HUDEP-2 (cell line): ENCODE measurements at regions not wholly inside any gene's neighbourhood (a gene's known extent, or its start where the extent isn't known, plus 50 kb on each side); places are given as distances from the start of the nearest gene placed in this dataset.

ENCODE experiments used
- DNase-seq, 76 experiments: peaks; one replicate each; lab custom pipeline; 2025; ENCODE audit not compliant: unreplicated experiment in 76 of 76; lab: John Stamatoyannopoulos, UW

DNA sequence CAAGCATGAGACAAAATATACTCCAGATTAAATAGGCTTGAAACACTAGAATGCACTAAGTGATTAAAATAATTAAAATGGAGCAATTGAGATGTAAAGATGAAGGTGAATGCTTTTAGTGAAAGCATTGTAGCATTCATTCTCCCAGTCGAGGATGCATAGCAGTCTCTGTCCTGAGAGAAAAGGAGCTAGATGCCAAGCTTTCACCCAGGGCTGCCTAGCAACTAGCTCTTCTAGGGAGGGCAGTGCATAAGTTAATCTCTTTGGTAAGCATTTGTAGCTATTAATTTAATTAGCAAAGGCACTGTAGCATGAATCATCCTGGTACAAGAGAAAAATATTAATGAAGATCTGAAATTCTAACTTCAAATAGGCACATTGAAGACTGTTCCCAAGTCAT is 1014.8 kb downstream of the C4orf33 start:
- no peak for DNase-seq

- no peak for DNase-seq
These were observed 1028.1 kb downstream of the C4orf33 start for GRCh38 chr4:130124066-130124465.

GRCh38 chr4:130125467-130125866 is 1029.5 kb downstream of the C4orf33 start:
- no peak for DNase-seq

DNA sequence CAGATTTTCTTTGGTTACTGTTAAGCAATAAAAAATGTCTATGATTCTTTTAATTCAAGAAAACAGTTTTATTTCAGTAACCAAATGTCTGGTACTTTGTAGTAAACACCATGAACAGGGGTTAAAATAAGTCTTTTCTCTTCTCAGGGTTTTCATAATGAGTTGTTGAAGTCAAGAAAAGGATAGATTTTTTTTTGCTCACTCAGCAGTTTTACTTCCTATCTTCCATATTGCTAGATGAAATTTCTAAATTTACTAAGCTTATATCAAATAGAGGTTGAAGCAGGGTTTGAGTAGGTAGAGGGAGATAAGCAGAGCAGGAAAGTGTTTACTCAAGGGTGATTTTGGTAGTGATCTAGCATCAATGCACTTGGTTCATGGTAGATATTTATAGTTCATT is 1031.3 kb downstream of the C4orf33 start:
- no peak for DNase-seq

- no peak for DNase-seq
These were observed 1035.6 kb downstream of the C4orf33 start for GRCh38 chr4:130131536-130131935.

GRCh38 chr4:130141651-130142050 is 1045.7 kb downstream of the C4orf33 start:
- DNase-seq: no peak

DNA sequence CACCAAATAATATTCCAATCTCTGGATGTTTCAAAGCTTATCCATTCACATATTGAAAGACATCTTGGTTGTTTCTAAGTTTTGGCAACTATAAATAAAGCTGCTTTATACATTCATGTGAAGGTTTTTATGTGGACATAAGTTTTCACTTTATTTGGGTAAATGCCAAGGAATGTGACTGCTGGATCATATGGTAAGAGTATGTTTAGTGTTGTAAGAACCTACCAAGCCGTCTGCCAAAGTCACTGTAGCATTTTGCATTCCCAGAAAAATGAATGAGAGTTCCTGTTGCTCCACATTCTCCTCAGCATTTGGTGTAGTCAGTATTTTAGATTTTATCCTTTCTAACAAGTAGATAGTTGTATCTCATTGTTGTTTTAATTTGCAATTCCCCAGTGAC is 1047.7 kb downstream of the C4orf33 start:
- no peak for DNase-seq

DNA sequence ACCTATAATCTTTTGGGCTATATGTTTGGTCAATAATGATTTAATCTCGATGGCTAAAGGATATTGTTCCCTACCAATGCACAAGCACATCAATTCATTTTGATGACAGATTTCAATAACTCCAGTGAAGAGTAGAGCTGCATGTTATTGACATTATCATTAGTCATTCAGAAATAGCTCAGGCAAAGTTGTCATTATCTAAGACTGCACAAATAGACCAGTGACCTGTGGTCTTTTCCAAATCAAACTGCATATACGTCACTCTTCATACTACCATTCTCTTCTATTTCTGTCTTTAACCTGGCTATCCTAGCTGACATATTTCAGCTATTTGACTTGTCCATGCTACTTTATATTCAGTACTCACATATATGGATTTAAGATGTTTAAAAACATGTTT is 1050.8 kb downstream of the C4orf33 start:
- DNase-seq: no peak

GRCh38 chr4:130147641-130148040 is 1051.7 kb downstream of the C4orf33 start:
- no peak for DNase-seq

- DNase-seq: no peak
These were observed 1058.9 kb downstream of the C4orf33 start for GRCh38 chr4:130154901-130155300.

GRCh38 chr4:130163701-130164100 is 1067.7 kb downstream of the C4orf33 start:
- DNase-seq: no peak

- no peak for DNase-seq
These were observed 1069.4 kb downstream of the C4orf33 start for GRCh38 chr4:130165381-130165780.

DNA sequence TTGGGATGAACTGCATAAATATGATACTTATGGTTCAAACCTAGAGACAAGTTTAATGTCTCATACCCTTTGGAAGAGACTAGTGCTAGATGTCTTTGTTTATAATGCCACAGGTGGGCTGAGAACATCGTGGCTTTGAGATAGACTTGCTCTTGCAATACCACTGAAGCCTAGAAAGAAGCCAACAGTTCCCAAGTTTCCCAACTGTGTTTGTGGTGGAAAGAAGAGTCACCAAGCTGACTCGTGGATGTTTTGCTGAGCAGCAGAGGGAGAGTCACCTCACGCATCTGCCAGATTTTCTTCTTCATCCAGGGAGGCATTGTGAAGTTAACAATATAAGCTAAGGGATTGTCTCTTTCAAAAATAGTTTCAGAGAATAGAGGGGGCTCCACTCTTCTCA is 1076.2 kb downstream of the C4orf33 start:
- no peak for DNase-seq

DNA sequence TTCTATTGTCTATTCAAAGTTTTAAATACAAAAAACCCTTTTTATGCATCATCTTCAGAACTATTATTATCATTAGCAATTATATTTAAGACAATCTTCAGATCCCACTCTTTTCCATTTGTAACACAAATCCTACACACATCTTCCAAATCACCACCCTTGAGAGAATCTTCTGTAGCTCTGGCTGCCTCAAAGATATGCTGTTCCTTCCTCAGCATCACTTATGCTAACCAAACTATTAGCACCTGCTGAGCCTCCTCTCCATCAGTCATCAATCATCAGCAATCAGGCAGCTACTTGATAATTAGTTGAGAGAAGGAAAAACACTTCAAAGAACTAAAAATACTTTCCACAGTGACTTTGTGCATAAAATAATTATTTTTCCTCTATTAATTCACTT is 1082.2 kb downstream of the C4orf33 start:
- DNase-seq: no peak

GRCh38 chr4:130183096-130183495 is 1087.1 kb downstream of the C4orf33 start:
- DNase-seq: no peak

GRCh38 chr4:130183766-130184165 is 1087.8 kb downstream of the C4orf33 start:
- no peak for DNase-seq

DNA sequence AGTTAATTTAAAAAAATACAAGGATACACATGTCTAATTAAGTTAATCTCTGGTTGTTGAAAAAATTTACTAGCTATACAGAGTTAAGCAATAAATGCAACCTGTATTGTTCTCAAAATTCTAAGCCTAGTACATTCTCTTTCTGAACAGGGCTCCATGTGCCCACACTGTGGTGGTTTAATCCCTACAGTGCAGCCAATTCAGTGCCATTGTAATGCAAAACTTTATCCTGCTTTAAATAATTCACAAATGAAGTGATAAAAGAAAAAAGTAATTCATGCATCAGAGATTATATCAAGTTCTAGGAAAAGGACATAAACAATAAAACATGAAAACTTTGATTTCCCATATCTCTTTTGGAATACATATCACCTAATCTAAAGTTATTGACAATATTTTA is 1089.2 kb downstream of the C4orf33 start:
- DNase-seq: no peak

DNA sequence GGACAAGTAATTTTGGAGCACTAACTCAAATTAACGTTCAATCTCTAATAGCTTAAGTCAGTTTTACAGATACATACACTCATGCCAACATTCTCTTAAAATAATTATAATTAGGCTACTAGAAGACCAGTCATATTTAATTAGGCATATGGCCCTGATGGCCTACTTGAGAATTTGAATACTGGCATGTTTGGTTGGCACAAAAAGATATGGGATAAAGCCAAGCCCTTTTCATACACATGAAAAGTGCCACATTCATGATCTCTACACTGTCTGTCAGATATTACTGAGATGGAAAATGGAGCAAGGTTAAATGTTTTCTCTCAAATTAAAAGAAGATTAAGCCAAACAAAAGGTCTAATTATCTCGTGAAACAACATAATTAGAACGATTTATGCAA is 1091.0 kb downstream of the C4orf33 start:
- no peak for DNase-seq

DNA sequence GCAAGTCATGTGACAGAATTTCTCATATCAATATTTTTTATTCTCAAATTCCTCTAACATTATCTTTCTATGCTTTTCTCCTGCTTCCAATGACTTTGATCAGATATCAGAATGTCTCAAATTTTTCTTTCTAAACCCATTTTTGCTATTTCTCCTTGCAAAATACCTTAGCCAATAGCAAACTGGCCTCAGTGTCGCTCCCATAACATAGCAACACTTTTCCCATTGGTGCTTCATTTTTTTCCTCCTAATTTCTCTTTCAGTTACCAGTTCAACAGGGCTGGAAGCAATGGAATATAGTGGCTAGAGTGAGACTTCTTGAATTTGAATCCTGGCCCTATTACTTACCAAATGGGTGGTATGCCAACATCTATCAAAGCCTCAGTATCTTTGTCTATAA is 1091.6 kb downstream of the C4orf33 start:
- DNase-seq: no peak

DNA sequence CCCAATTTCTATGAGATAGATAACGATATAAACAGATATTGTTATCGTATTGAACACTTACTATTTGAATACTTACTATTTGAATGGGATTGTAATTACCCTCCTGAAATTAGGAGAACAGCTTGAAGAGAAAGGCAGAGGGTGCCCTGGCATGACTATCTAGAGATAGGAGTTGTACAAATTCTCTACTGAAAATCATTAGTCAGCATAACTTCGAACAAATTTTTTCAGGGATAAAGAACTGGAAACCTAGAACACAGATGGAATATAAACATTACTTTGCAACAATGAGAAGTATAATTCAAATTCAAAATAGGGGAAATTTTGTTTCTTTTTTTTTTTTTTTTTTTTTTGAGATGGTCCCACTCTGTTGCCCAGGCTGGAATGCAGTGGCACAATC is 1096.8 kb downstream of the C4orf33 start:
- no peak for DNase-seq

DNA sequence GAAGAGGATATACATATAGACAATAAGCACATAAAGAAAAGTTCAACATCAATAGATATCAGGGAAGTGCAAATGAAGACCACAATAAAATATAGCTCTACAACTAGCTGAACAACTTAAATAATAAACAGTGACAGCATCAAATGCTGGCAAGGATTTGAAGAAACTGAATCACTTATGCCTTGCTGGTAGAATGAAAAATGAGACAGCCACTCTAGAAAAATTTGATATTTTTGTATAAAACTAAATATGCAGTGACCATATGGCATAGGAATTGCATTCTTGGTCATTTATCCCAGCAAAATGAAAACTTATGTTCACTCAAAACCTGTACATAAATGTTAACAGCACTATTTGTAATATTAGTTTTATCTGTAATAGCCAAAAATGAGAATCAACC is 1102.0 kb downstream of the C4orf33 start:
- DNase-seq: no peak

- no peak for DNase-seq
These were observed 1107.6 kb downstream of the C4orf33 start for GRCh38 chr4:130203571-130203970.

DNA sequence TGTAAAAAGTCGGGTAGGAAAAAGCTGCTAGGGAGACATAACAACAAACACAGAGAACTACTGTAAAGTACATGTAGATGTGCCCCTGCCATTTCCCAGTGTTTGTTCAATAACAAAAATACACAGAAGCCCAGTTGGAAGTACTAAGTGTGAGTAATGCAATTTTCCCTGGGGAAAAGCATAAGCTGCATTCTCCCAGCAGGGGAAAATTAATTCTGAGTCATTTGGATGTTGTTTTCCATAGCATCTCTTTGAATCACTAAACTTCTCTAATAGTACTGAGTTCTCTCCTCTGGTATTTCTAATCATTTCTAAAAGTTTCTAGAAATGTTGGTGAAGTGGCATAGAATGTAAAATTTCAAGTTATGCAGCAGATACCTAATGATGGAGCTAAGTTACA is 1114.9 kb downstream of the C4orf33 start:
- no peak for DNase-seq

- no peak for DNase-seq
These were observed 1118.3 kb downstream of the C4orf33 start for GRCh38 chr4:130214268-130214667.
